NCI-H69 (cell line): ENCODE measurements at regions not wholly inside any gene's neighbourhood (a gene's known extent, or its start where the extent isn't known, plus 50 kb on each side); places are given as distances from the start of the nearest gene placed in this dataset.
"Not testable (repeated sequence)": the region's sequence is repeated elsewhere in the genome, so short reads cannot be mapped to it uniquely, and the experiment has no call there.

Experiments used
- DNase-seq: peaks from one replicate; lab custom pipeline; 2025; lab: John Stamatoyannopoulos, UW

- DNase-seq, result peak; percentile 30
These were observed 116.8 kb upstream of the SHB start for GRCh38 chr9:38185647-38186403.

GRCh38 chr9:38183994-38184568 lies 115.1 kb upstream of the SHB start:
- peak; percentile 67 for DNase-seq

- peak; percentile 86 for DNase-seq
These were observed 113.3 kb upstream of the SHB start for GRCh38 chr9:38182321-38182720.

GRCh38 chr9:38181866-38182265 lies 112.8 kb upstream of the SHB start:
- no peak for DNase-seq

- no peak for DNase-seq
These were observed 112.2 kb upstream of the SHB start for GRCh38 chr9:38181232-38181631.

- no peak for DNase-seq
These were observed 111.6 kb upstream of the SHB start for GRCh38 chr9:38180656-38181055.

- no peak for DNase-seq
These were observed 110.9 kb upstream of the SHB start for GRCh38 chr9:38179965-38180364.

- DNase-seq, result no peak
These were observed 109.2 kb upstream of the SHB start for GRCh38 chr9:38178237-38178636.

- no peak for DNase-seq
These were observed 108.7 kb upstream of the SHB start for GRCh38 chr9:38177680-38178079.

GRCh38 chr9:38176251-38176650 lies 107.2 kb upstream of the SHB start:
- no peak for DNase-seq

GRCh38 chr9:38175423-38175822 lies 106.4 kb upstream of the SHB start:
- DNase-seq, result no peak

GRCh38 chr9:38172586-38172985 lies 103.6 kb upstream of the SHB start:
- peak; percentile 98 for DNase-seq

- DNase-seq, result peak; percentile 86
These were observed 102.9 kb upstream of the SHB start for GRCh38 chr9:38171926-38172325.

- no peak for DNase-seq
These were observed 102.5 kb upstream of the SHB start for GRCh38 chr9:38171538-38171884.

- DNase-seq, result not testable (repeated sequence)
These were observed 101.9 kb upstream of the SHB start for GRCh38 chr9:38170763-38171537.

GRCh38 chr9:38170155-38170554 lies 101.1 kb upstream of the SHB start:
- not testable (repeated sequence) for DNase-seq

GRCh38 chr9:38166501-38166900 lies 97.5 kb upstream of the SHB start:
- no peak for DNase-seq

GRCh38 chr9:38164659-38165221 lies 95.7 kb upstream of the SHB start:
- DNase-seq, result no peak

GRCh38 chr9:38163518-38163917 lies 94.5 kb upstream of the SHB start:
- DNase-seq, result no peak

- DNase-seq, result no peak
These were observed 93.5 kb upstream of the SHB start for GRCh38 chr9:38162332-38163211.

GRCh38 chr9:38160613-38161215 lies 91.7 kb upstream of the SHB start:
- DNase-seq, result peak; percentile 85
